ENCODE measurements at regions not wholly inside any gene's neighbourhood (a gene's known extent, or its start where the extent isn't known, plus 50 kb on each side); places are given as distances from the start of the nearest gene placed in this dataset.

GRCh38 chr10:10310498-10310897 is 707.2 kb upstream of the CELF2 start:
- TF ChIP-seq POLR2A (IDR thresholded peaks at IDR 0.05; ENCODE audit: low read length) (no peak), GATA1 (IDR thresholded peaks at IDR 0.05; ENCODE audit: low read depth, low read length) (no peak)
